Smooth muscle cell (in vitro differentiated cells): ENCODE measurements at regions not wholly inside any gene's neighbourhood (a gene's known extent, or its start where the extent isn't known, plus 50 kb on each side); places are given as distances from the start of the nearest gene placed in this dataset.

ENCODE experiments used
- DNase-seq: peaks from one replicate; lab custom pipeline; 2025; ENCODE audit not compliant: unreplicated experiment; lab: John Stamatoyannopoulos, UW
- H2AFZ ChIP-seq: fragments of 200-600 bp; sonication (generic); 2 replicates; pipeline ENCODE4 v1.6.0; 2016; ENCODE audit warnings: antibody characterized with exemption, low read depth, mild to moderate bottlenecking
- H3F3A ChIP-seq: fragments of 200-600 bp; sonication (generic); 2 replicates; pipeline ENCODE4 v1.6.0; 2017; ENCODE audit warnings: antibody characterized with exemption, low read depth
- H3K27ac ChIP-seq: fragments of 200-600 bp; sonication (generic); 2 replicates; pipeline ENCODE4 v1.5.1; 2016; ENCODE audit warnings: low read depth, mild to moderate bottlenecking
- H3K27me3 ChIP-seq: fragments of 200-600 bp; sonication (generic); 2 replicates; pipeline ENCODE4 v1.6.1; 2016; ENCODE audit warnings: low read depth, mild to moderate bottlenecking
- H3K36me3 ChIP-seq: fragments of 200-600 bp; sonication (generic); 2 replicates; pipeline ENCODE4 v1.5.1; 2016; ENCODE audit warnings: low read depth
- H3K4me1 ChIP-seq: fragments of 200-600 bp; sonication (generic); 2 replicates; pipeline ENCODE4 v1.5.1; 2016; ENCODE audit warnings: low read depth
- H3K4me2 ChIP-seq: fragments of 200-600 bp; sonication (generic); 2 replicates; pipeline ENCODE4 v1.6.0; 2016; ENCODE audit warnings: mild to moderate bottlenecking
- H3K4me3 ChIP-seq: fragments of 200-600 bp; sonication (generic); 2 replicates; pipeline ENCODE4 v1.5.1; 2016; ENCODE audit warnings: mild to moderate bottlenecking
- H3K79me2 ChIP-seq: fragments of 200-600 bp; sonication (generic); 2 replicates; pipeline ENCODE4 v1.6.0; 2016; ENCODE audit warnings: low read depth, mild to moderate bottlenecking
- H3K9ac ChIP-seq: fragments of 200-600 bp; sonication (generic); 2 replicates; pipeline ENCODE4 v1.6.0; 2016; ENCODE audit warnings: low read depth
- H3K9me3 ChIP-seq: fragments of 200-600 bp; sonication (generic); replicated peaks from 2 replicates; pipeline ENCODE4 v1.5.1; 2016; ENCODE audit warnings: low read depth
- H4K20me1 ChIP-seq: fragments of 200-600 bp; sonication (generic); 2 replicates; pipeline ENCODE4 v1.6.0; 2016; ENCODE audit warnings: low read depth
- CTCF ChIP-seq: fragments of 200-600 bp; sonication (generic); IDR thresholded peaks from 2 replicates; pipeline ENCODE4 v1.5.1; 2017; ENCODE audit warnings: borderline replicate concordance, mild to moderate bottlenecking, antibody characterized with exemption; ENCODE audit not compliant: insufficient read depth, poor library complexity, severe bottlenecking
- WGBS: methylation state at CpG from one replicate; pipeline ENCODE4 v1.1.7; 2016; ENCODE audit warnings: low lambda C conversion rate; 5-methylcytosine and 5-hydroxymethylcytosine counted together

- no peak for DNase-seq
- Histone ChIP-seq H3K27ac (no peak overlapping the region), H3F3A (no peaks in the 10 kb centered on the region), H3K4me1 (no peaks in the 10 kb centered on the region), H3K27me3 (no peaks in the 10 kb centered on the region), H2AFZ (no peak overlapping the region), H3K9me3 (no peaks in the 10 kb centered on the region), H3K36me3 (no peaks in the 10 kb centered on the region), H3K79me2 (no peaks in the 10 kb centered on the region), H3K4me3 (no peak overlapping the region), H3K9ac (no peak overlapping the region), H4K20me1 (no peaks in the 10 kb centered on the region), H3K4me2 (no peak overlapping the region)
- 90% methylated on average over 7 of the region's 7 CpGs for WGBS
- no peak for TF ChIP-seq CTCF
Observed at GRCh38 chr1:40914927-40915569, 52.9 kb upstream of the CITED4 start.

- Histone ChIP-seq H3K4me3 (no peak overlapping the region), H3K4me1 (no peaks in the 10 kb centered on the region), H3K79me2 (no peaks in the 10 kb centered on the region), H3K36me3 (no peaks in the 10 kb centered on the region), H3K27ac (no peak overlapping the region), H3K27me3 (no peaks in the 10 kb centered on the region), H3K4me2 (no peak overlapping the region), H3K9ac (no peak overlapping the region), H4K20me1 (no peaks in the 10 kb centered on the region), H3K9me3 (no peaks in the 10 kb centered on the region), H2AFZ (no peak overlapping the region), H3F3A (no peaks in the 10 kb centered on the region)
- no peak for TF ChIP-seq CTCF
- DNase-seq = no peak
- WGBS = over 99% methylated on average over 10 of the region's 10 CpGs
Observed at GRCh38 chr1:40915581-40915980, 53.4 kb upstream of the CITED4 start.

- Histone ChIP-seq H3K9me3 (no peaks in the 10 kb centered on the region), H3F3A (no peaks in the 10 kb centered on the region), H3K27ac (no peak overlapping the region), H3K36me3 (no peaks in the 10 kb centered on the region), H3K79me2 (no peaks in the 10 kb centered on the region), H3K4me3 (no peak overlapping the region), H3K27me3 (no peaks in the 10 kb centered on the region), H2AFZ (no peak overlapping the region), H4K20me1 (no peaks in the 10 kb centered on the region), H3K9ac (no peak overlapping the region), H3K4me2 (no peak overlapping the region), H3K4me1 (no peaks in the 10 kb centered on the region)
- no peak for TF ChIP-seq CTCF
- no peak for DNase-seq
- 79% methylated on average over 6 of the region's 6 CpGs for WGBS
Observed at GRCh38 chr1:40917995-40918711, 56.0 kb upstream of the CITED4 start.

GRCh38 chr1:40919475-40920011 is 57.4 kb upstream of the CITED4 start:
- Histone ChIP-seq H3K27ac (no peak overlapping the region), H3K4me2 (no peak overlapping the region), H3K79me2 (no peaks in the 10 kb centered on the region), H3K4me3 (no peak overlapping the region), H2AFZ (no peak overlapping the region), H3K27me3 (no peaks in the 10 kb centered on the region), H4K20me1 (no peaks in the 10 kb centered on the region), H3F3A (no peaks in the 10 kb centered on the region), H3K9ac (no peak overlapping the region), H3K4me1 (no peaks in the 10 kb centered on the region), H3K9me3 (no peaks in the 10 kb centered on the region), H3K36me3 (no peaks in the 10 kb centered on the region)
- TF ChIP-seq CTCF = no peak
- DNase-seq = no peak
- WGBS = 85% methylated on average over 12 of the region's 12 CpGs
